ENCODE measurements at regions not wholly inside any gene's neighbourhood (a gene's known extent, or its start where the extent isn't known, plus 50 kb on each side); places are given as distances from the start of the nearest gene placed in this dataset.

GRCh38 chrY:20986037-20986436, 230.1 kb downstream of the RPS4Y2 start:
- TF ChIP-seq ZFX (IDR thresholded peaks at IDR 0.05; ENCODE audit: borderline replicate concordance): no peak
- TF ChIP-seq CTCF (IDR thresholded peaks at IDR 0.05): no peak
- H3K27ac ChIP-seq: no peak overlapping the region

- H3K27ac ChIP-seq: no peak overlapping the region
- TF ChIP-seq ZFX (IDR thresholded peaks at IDR 0.05; ENCODE audit: borderline replicate concordance) (no peak), CTCF (IDR thresholded peaks at IDR 0.05) (no peak)
Measured at GRCh38 chrY:20990123-20990522, 234.2 kb downstream of the RPS4Y2 start.

GRCh38 chrY:20990869-20991548, 235.1 kb downstream of the RPS4Y2 start:
- H3K27ac ChIP-seq: no peak overlapping the region
- TF ChIP-seq ZFX (IDR thresholded peaks at IDR 0.05; ENCODE audit: borderline replicate concordance) (no peak), CTCF (IDR thresholded peaks at IDR 0.05) (no peak)

GRCh38 chrY:20997355-20997754, 241.4 kb downstream of the RPS4Y2 start:
- H3K27ac ChIP-seq: no peak overlapping the region
- TF ChIP-seq CTCF (IDR thresholded peaks at IDR 0.05) (no peak), ZFX (IDR thresholded peaks at IDR 0.05; ENCODE audit: borderline replicate concordance) (no peak)

- TF ChIP-seq CTCF (IDR thresholded peaks at IDR 0.05): no peak
- TF ChIP-seq ZFX (IDR thresholded peaks at IDR 0.05; ENCODE audit: borderline replicate concordance): no peak
Measured at GRCh38 chrY:20998016-20998415, 242.1 kb downstream of the RPS4Y2 start.

GRCh38 chrY:20998483-20998882, 242.6 kb downstream of the RPS4Y2 start:
- TF ChIP-seq ZFX (IDR thresholded peaks at IDR 0.05; ENCODE audit: borderline replicate concordance): no peak
- no peak for TF ChIP-seq CTCF (IDR thresholded peaks at IDR 0.05)
- H3K27ac ChIP-seq: no peak overlapping the region

More at GRCh38 chrY:20998016-20998415, 242.1 kb downstream of the RPS4Y2 start:
- H3K27ac ChIP-seq: no peak overlapping the region

- TF ChIP-seq ZFX (IDR thresholded peaks at IDR 0.05; ENCODE audit: borderline replicate concordance): no peak
- TF ChIP-seq CTCF (IDR thresholded peaks at IDR 0.05): no peak
- H3K27ac ChIP-seq: no peak overlapping the region
Measured at GRCh38 chrY:21001102-21001501, 245.2 kb downstream of the RPS4Y2 start.

Data from 22Rv1 (cell line).